Keratinocyte (primary cell): ENCODE measurements at regions not wholly inside any gene's neighbourhood (a gene's known extent, or its start where the extent isn't known, plus 50 kb on each side); places are given as distances from the start of the nearest gene placed in this dataset.

Source experiments
- EZH2 ChIP-seq: IDR thresholded peaks from one replicate; pipeline ENCODE4 v1.6.1; 2012; ENCODE audit warnings: inconsistent platforms, mild to moderate bottlenecking, low read length, moderate library complexity
- TF ChIP-seq, protein P1 (sequence below), 3 experiments: IDR thresholded peaks in 1 of 3; conservative IDR thresholded peaks in 1 of 3; optimal IDR thresholded peaks in 1 of 3; 2 replicates in 2 of 3; 3 replicates in 1 of 3; pipeline versions ENCODE3 to v1.5.1; 2011; ENCODE audit warnings: low read length in 3 of 3, mild to moderate bottlenecking in 3 of 3, moderate library complexity in 2 of 3, control low read depth in 1 of 3, inconsistent platforms in 1 of 3; ENCODE audit not compliant: insufficient read depth in 2 of 3; ENCODE audit errors: extremely low read depth in 1 of 3

DNA sequence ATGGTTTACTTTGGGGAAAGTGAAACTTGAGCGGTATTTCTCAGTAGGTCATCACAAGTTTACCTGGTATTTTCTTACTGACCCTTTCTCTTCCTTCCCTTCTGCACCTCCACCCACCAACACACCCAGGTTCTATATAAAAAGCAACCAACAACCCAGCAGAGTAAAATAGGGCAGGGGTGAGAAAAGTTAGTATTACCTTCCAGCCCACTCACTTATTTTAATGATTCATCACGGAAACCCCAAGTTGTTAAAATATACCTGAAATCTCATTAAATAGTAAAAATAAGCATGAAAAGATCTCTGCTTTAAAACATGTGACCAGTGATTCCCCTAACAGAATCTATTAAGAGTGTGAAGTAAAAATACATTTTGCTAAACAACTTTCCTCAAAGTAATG lies 306.1 kb downstream of the ZEB2 start:
- TF ChIP-seq, protein P1, sequence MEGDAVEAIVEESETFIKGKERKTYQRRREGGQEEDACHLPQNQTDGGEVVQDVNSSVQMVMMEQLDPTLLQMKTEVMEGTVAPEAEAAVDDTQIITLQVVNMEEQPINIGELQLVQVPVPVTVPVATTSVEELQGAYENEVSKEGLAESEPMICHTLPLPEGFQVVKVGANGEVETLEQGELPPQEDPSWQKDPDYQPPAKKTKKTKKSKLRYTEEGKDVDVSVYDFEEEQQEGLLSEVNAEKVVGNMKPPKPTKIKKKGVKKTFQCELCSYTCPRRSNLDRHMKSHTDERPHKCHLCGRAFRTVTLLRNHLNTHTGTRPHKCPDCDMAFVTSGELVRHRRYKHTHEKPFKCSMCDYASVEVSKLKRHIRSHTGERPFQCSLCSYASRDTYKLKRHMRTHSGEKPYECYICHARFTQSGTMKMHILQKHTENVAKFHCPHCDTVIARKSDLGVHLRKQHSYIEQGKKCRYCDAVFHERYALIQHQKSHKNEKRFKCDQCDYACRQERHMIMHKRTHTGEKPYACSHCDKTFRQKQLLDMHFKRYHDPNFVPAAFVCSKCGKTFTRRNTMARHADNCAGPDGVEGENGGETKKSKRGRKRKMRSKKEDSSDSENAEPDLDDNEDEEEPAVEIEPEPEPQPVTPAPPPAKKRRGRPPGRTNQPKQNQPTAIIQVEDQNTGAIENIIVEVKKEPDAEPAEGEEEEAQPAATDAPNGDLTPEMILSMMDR (optimal IDR thresholded peaks at IDR 0.05 in 1 of 3, IDR thresholded peaks at IDR 0.05 in 1 of 3, conservative IDR thresholded peaks at IDR 0.05 in 1 of 3; ENCODE audit: extremely low read depth in 1 of 3, insufficient read depth in 2 of 3, low read length in 3 of 3), result no peak
- no peak for TF ChIP-seq EZH2
